GM23248 (cell line): ENCODE measurements at regions not wholly inside any gene's neighbourhood (a gene's known extent, or its start where the extent isn't known, plus 50 kb on each side); places are given as distances from the start of the nearest gene placed in this dataset.

Experiments
- EZH2 ChIP-seq: fragments of 200-600 bp; sonication (generic); IDR thresholded peaks from 2 replicates; pipeline ENCODE4 v1.6.1; 2018; ENCODE audit warnings: antibody characterized with exemption, mild to moderate bottlenecking; ENCODE audit not compliant: insufficient read depth, poor library complexity, severe bottlenecking
- EZH2phosphoT487 ChIP-seq: fragments of 200-600 bp; sonication (generic); IDR thresholded peaks from 2 replicates; pipeline ENCODE4 v1.6.1; 2018; ENCODE audit warnings: antibody characterized with exemption, moderate library complexity, mild to moderate bottlenecking, low read depth; ENCODE audit not compliant: insufficient read depth

DNA sequence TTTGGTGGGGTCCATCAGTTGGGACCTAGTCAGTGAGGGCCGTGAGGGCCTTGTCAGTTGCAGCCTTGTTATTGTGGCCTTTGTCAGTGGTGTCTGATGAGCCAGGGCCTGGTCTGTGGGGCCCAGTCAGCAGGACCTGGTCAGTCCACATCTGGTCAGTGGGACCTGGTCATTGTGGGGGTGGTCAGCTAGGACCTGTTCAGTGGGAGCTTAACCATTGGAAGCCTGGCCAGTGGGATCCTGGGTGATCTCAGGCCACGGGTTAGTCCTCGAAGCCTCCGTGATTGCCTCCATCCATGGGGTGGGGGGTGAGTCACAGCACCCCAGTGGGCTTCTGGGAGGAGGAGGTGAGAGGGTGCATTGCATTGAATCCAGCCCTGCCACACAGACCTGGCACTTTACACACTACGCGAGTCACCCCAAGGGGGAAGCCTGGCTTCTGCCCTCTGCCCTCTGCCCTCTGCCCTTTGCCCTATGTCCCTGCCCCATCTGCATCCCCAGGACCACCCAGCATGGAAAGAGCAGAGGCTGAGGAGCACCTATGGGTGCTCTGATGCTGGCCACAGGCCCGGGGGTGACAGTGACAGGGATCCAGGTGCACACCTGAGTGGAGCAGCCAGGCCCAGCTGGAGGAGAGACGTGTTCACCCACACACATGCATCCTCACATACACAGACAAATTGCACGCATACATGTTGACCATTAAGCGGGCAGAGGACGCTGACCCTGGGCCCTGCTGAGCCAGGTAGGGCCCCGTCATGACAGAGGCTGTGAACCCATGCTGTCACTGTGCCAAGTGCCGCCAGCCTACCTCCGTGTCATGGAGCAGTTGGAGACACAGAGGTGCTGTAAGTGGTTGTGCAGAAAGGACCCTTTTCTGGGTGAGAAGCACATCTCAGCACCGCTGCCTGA, 59.8 kb upstream of the TPM4 start:
- TF ChIP-seq EZH2, result no peak
- TF ChIP-seq EZH2phosphoT487, result no peak
